HG02973 (cell line): ENCODE measurements at regions not wholly inside any gene's neighbourhood (a gene's known extent, or its start where the extent isn't known, plus 50 kb on each side); places are given as distances from the start of the nearest gene placed in this dataset.
"Not testable (repeated sequence)": the region's sequence is repeated elsewhere in the genome, so short reads cannot be mapped to it uniquely, and the experiment has no call there.

Experiments
- ATAC-seq: cut with Tn5 transposase; IDR thresholded peaks from one replicate; pipeline ENCODE4 v1.9.1; 2021; ENCODE audit warnings: moderate library complexity; ENCODE audit not compliant: unreplicated experiment

- no peak for ATAC-seq
These were observed 50.4 kb downstream of the KATNIP start for GRCh38 chr16:27600381-27600780.

GRCh38 chr16:27602103-27602502 is 52.2 kb downstream of the KATNIP start:
- ATAC-seq, result no peak

GRCh38 chr16:27605500-27606106 is 55.7 kb downstream of the KATNIP start:
- ATAC-seq, result not testable (repeated sequence)

GRCh38 chr16:27611340-27611739 is 61.4 kb downstream of the KATNIP start:
- ATAC-seq, result no peak

- ATAC-seq, result no peak
These were observed 63.4 kb downstream of the KATNIP start for GRCh38 chr16:27613238-27613791.

- ATAC-seq, result no peak
These were observed 67.7 kb downstream of the KATNIP start for GRCh38 chr16:27617665-27618064.

- ATAC-seq, result no peak
These were observed 68.2 kb downstream of the KATNIP start for GRCh38 chr16:27618165-27618564.

- ATAC-seq, result no peak
These were observed 68.8 kb downstream of the KATNIP start for GRCh38 chr16:27618606-27619327.

GRCh38 chr16:27620541-27620940 is 70.6 kb downstream of the KATNIP start:
- ATAC-seq, result no peak

- ATAC-seq, result no peak
These were observed 74.5 kb downstream of the KATNIP start for GRCh38 chr16:27624154-27625049.

- ATAC-seq, result no peak
These were observed 75.2 kb downstream of the KATNIP start for GRCh38 chr16:27625050-27625697.

GRCh38 chr16:27627136-27627535 is 77.2 kb downstream of the KATNIP start:
- ATAC-seq, result no peak

- ATAC-seq, result no peak
These were observed 78.4 kb downstream of the KATNIP start for GRCh38 chr16:27628241-27628942.

- ATAC-seq, result not testable (repeated sequence)
These were observed 79.1 kb downstream of the KATNIP start for GRCh38 chr16:27628943-27629462.

- ATAC-seq, result no peak
These were observed 82.3 kb downstream of the KATNIP start for GRCh38 chr16:27632216-27632615.

- ATAC-seq, result no peak
These were observed 83.3 kb downstream of the KATNIP start for GRCh38 chr16:27633221-27633620.

- no peak for ATAC-seq
These were observed 83.8 kb downstream of the KATNIP start for GRCh38 chr16:27633721-27634120.

GRCh38 chr16:27634779-27635178 is 84.8 kb downstream of the KATNIP start:
- no peak for ATAC-seq

GRCh38 chr16:27636453-27637240 is 86.7 kb downstream of the KATNIP start:
- no peak for ATAC-seq
